ENCODE measurements at regions not wholly inside any gene's neighbourhood (a gene's known extent, or its start where the extent isn't known, plus 50 kb on each side); places are given as distances from the start of the nearest gene placed in this dataset.

DNA sequence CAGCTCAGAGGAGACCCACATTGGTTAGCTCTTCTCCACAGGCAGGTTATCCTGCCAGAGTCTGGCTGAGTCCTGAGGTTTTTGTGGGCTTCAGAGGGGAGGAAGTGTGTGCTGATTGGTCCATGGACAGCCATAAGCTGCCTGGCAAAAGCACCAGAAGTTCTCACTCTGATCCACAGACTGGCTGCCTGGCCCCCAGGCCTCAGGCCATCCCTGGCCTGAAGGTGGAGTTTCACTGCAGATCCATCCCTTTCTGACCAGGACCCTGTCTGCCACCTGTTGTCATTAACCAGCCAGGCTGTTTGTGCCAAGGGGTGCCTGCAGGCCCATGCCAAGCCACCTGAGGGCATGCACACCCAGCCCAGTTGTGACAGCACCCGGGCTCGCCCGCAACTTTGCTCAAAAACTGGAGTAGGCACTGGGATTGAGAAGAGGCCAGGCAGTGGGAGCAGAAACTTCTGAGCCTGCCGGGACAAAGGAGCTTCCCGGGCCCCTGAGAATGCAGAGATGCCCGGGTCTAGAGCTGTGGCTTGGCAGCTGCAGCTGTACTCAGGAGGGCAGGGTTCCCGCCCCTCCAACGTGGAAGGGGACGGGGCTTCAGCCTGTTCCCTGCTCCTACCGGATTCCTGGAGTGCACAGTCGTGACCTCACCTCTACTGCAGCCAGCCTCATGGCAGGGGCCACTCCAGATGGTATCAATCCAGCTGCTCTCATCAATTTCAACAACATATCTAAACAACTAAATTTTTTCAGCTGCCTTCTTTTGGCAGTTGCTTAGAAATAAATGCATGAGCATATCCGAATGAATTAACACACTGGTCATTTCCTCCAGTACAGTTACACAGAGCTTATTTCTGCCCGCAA is 1277.3 kb downstream of the SLC16A7 start:
- Histone ChIP-seq H3K4me2 (no peak overlapping the region), H3K4me3 (no peak overlapping the region), H3K4me1 (no peaks in the 10 kb centered on the region), H3K9ac (no peak overlapping the region), H4K20me1 (ENCODE audit: low read depth) (no peaks in the 10 kb centered on the region), H3K79me2 (ENCODE audit: low read depth) (no peaks in the 10 kb centered on the region), H3F3A (ENCODE audit: low read depth) (no peaks in the 10 kb centered on the region), H2AFZ (replicated peaks) (no peak overlapping the region), H3K27me3 (no peaks in the 10 kb centered on the region), H3K9me3 (ENCODE audit: low read depth) (no peaks in the 10 kb centered on the region), H3K27ac (no peak overlapping the region), H3K36me3 (no peaks in the 10 kb centered on the region)
- Mint-ChIP-seq H3K27ac (no peak overlapping the region), H3K4me3 (no peak overlapping the region), H3K27me3 (ENCODE audit: insufficient read depth, low read depth) (no peaks in the 10 kb centered on the region), H3K9me3 (no peaks in the 10 kb centered on the region), H3K36me3 (no peaks in the 10 kb centered on the region), H3K4me1 (peaks cover 2% of the 10 kb centered on the region)
- TF ChIP-seq, protein P1, sequence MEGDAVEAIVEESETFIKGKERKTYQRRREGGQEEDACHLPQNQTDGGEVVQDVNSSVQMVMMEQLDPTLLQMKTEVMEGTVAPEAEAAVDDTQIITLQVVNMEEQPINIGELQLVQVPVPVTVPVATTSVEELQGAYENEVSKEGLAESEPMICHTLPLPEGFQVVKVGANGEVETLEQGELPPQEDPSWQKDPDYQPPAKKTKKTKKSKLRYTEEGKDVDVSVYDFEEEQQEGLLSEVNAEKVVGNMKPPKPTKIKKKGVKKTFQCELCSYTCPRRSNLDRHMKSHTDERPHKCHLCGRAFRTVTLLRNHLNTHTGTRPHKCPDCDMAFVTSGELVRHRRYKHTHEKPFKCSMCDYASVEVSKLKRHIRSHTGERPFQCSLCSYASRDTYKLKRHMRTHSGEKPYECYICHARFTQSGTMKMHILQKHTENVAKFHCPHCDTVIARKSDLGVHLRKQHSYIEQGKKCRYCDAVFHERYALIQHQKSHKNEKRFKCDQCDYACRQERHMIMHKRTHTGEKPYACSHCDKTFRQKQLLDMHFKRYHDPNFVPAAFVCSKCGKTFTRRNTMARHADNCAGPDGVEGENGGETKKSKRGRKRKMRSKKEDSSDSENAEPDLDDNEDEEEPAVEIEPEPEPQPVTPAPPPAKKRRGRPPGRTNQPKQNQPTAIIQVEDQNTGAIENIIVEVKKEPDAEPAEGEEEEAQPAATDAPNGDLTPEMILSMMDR (IDR thresholded peaks at IDR 0.05) = no peak
- TF ChIP-seq EZH2 (IDR thresholded peaks at IDR 0.05) (no peak), EZH2phosphoT487 (IDR thresholded peaks at IDR 0.05) (no peak)
- DNase-seq (ENCODE audit: low spot score) = no peak

DNA sequence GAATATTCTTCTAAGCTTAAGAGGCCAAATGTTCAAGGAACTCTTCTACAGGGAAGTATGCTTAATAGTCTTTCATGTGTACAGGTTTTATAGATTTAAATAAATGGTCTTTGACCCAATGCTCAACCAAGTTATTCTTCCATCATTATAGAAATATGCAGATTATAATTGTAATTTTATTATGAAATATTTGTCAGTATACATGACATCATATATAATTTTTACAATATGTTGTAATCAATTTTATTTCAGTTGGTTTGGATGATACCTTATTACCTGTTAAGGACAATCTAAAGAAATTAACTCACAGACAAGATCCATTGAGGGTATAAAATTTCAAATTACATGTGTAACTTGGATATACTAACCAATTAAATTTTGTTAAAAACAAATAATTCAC is 1278.3 kb downstream of the SLC16A7 start:
- no peak overlapping the region for H2AFZ ChIP-seq (replicated peaks)
- H3K4me3 ChIP-seq = no peak overlapping the region
- no peak overlapping the region for H3K4me3 Mint-ChIP-seq
- no peaks in the 10 kb centered on the region for H3K9me3 ChIP-seq (ENCODE audit: low read depth)
- no peaks in the 10 kb centered on the region for H3K27me3 ChIP-seq
- TF ChIP-seq EZH2 (IDR thresholded peaks at IDR 0.05) = no peak
- TF ChIP-seq EZH2phosphoT487 (IDR thresholded peaks at IDR 0.05) = no peak
- TF ChIP-seq, protein P1 (IDR thresholded peaks at IDR 0.05) = no peak
- H3F3A ChIP-seq (ENCODE audit: low read depth) = no peaks in the 10 kb centered on the region
- no peak overlapping the region for H3K4me2 ChIP-seq
- H4K20me1 ChIP-seq (ENCODE audit: low read depth) = no peaks in the 10 kb centered on the region
- no peaks in the 10 kb centered on the region for H3K9me3 Mint-ChIP-seq
- no peak overlapping the region for H3K27ac Mint-ChIP-seq
- H3K4me1 Mint-ChIP-seq = peaks cover 2% of the 10 kb centered on the region
- no peaks in the 10 kb centered on the region for H3K36me3 Mint-ChIP-seq
- no peaks in the 10 kb centered on the region for H3K79me2 ChIP-seq (ENCODE audit: low read depth)
- no peak for DNase-seq (ENCODE audit: low spot score)
- no peak overlapping the region for H3K27ac ChIP-seq
- H3K4me1 ChIP-seq = no peaks in the 10 kb centered on the region
- H3K36me3 ChIP-seq = no peaks in the 10 kb centered on the region
- no peaks in the 10 kb centered on the region for H3K27me3 Mint-ChIP-seq (ENCODE audit: insufficient read depth, low read depth)
- no peak overlapping the region for H3K9ac ChIP-seq

DNA sequence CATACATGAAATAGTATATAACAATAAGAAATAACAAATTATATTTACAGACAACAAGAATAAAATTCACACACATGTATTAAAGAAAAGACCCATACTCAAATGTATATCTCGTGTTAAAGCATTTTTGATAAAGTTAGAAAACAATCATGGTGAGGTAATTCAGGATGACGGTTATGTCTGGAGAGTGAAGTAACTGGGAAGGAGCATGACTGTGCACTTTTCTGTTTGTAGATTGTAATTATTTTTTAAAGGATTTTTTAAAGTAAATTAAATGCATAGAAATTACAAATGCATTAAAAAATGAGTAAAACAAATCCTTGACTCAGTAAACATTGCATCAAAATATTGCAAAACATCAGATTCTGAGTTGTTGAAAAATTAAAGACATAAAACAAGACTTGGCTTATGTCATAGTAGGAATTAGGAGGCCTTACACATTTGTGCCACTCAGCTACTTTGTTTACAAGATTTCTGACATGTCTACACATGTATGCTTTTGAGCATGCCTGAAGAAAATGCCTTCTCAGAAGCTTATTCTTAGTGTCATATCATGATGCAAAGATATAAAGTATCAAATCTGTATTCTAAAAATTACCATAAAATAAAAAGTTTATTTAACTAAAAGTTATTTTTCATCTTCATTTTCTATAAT is 1325.1 kb downstream of the SLC16A7 start:
- Histone ChIP-seq H3K36me3 (no peaks in the 10 kb centered on the region), H3F3A (ENCODE audit: low read depth) (no peaks in the 10 kb centered on the region), H3K9me3 (ENCODE audit: low read depth) (no peaks in the 10 kb centered on the region), H3K4me2 (no peak overlapping the region), H3K9ac (no peak overlapping the region), H3K4me1 (no peaks in the 10 kb centered on the region), H3K27ac (no peak overlapping the region), H3K79me2 (ENCODE audit: low read depth) (no peaks in the 10 kb centered on the region), H3K27me3 (no peaks in the 10 kb centered on the region), H3K4me3 (no peak overlapping the region), H4K20me1 (ENCODE audit: low read depth) (no peaks in the 10 kb centered on the region), H2AFZ (replicated peaks) (no peak overlapping the region)
- DNase-seq (ENCODE audit: low spot score) = no peak
- no peaks in the 10 kb centered on the region for H3K4me1 Mint-ChIP-seq
- H3K4me3 Mint-ChIP-seq = no peak overlapping the region
- no peaks in the 10 kb centered on the region for H3K9me3 Mint-ChIP-seq
- H3K36me3 Mint-ChIP-seq = no peaks in the 10 kb centered on the region
- H3K27me3 Mint-ChIP-seq (ENCODE audit: insufficient read depth, low read depth) = no peaks in the 10 kb centered on the region
- TF ChIP-seq, protein P1 (IDR thresholded peaks at IDR 0.05) = no peak
- TF ChIP-seq EZH2phosphoT487 (IDR thresholded peaks at IDR 0.05) = no peak
- TF ChIP-seq EZH2 (IDR thresholded peaks at IDR 0.05) = no peak
- H3K27ac Mint-ChIP-seq = no peak overlapping the region
